Small intestine (tissue), 7 donors: ENCODE measurements at regions not wholly inside any gene's neighbourhood (a gene's known extent, or its start where the extent isn't known, plus 50 kb on each side); places are given as distances from the start of the nearest gene placed in this dataset.

Experiments used
- DNase-seq, 2 donors: peaks; one replicate each; pipeline versions ENCODE4 v3.0.0 to v3.0.0-alpha.2; 2013
- FAIRE-seq: peaks from 2 replicates; lab custom pipeline; 2012; peaks lifted over from hg19 to GRCh38; lab: Jason Lieb, UNC
- H3K27ac ChIP-seq, 3 donors: one replicate each; pipeline ENCODE4 v1.5.1; 2013; ENCODE audit warnings: low read length in 2 of 3, mild to moderate bottlenecking in 2 of 3, control low read depth in 1 of 3, inconsistent platforms in 1 of 3, low read depth in 1 of 3, moderate library complexity in 1 of 3
- H3K27me3 ChIP-seq, 3 donors: one replicate each; pipeline ENCODE4 v1.6.1; 2013; ENCODE audit warnings: low read length in 3 of 3, inconsistent platforms in 1 of 3; ENCODE audit not compliant: control insufficient read depth in 3 of 3, insufficient read depth in 3 of 3
- H3K36me3 ChIP-seq, 3 donors: one replicate each; pipeline ENCODE4 v1.6.1; 2013; ENCODE audit warnings: low read length in 3 of 3, inconsistent platforms in 1 of 3, low read depth in 1 of 3, mild to moderate bottlenecking in 1 of 3, moderate library complexity in 1 of 3; ENCODE audit not compliant: control insufficient read depth in 3 of 3, insufficient read depth in 2 of 3
- H3K4me1 ChIP-seq, 3 donors: one replicate each; pipeline ENCODE4 v1.6.1; 2013; ENCODE audit warnings: low read length in 2 of 3, inconsistent platforms in 1 of 3, low read depth in 1 of 3, mild to moderate bottlenecking in 1 of 3, moderate library complexity in 1 of 3; ENCODE audit not compliant: control insufficient read depth in 3 of 3, insufficient read depth in 2 of 3
- H3K4me3 ChIP-seq, 3 donors: one replicate each; pipeline ENCODE4 v1.5.1; 2013; ENCODE audit warnings: low read length in 3 of 3, control low read depth in 1 of 3, inconsistent platforms in 1 of 3, low read depth in 1 of 3, mild to moderate bottlenecking in 1 of 3, moderate library complexity in 1 of 3
- H3K9me3 ChIP-seq, 2 donors: one replicate each; pipeline ENCODE4 v1.6.1; 2013; ENCODE audit warnings: low read depth in 1 of 2, low read length in 1 of 2; ENCODE audit not compliant: control insufficient read depth in 2 of 2, insufficient read depth in 1 of 2
- WGBS, 3 donors: extraction: QIAGEN DNeasy Blood & Tissue Kit; methylation state at CpG; one replicate each; pipeline ENCODE4 v1.1.7; 2013; 5-methylcytosine and 5-hydroxymethylcytosine counted together
- donor health status: healthy with polysubstance abuse.
- donor health status: control.
- donor health status: control.
- donor health status: Bipolar disorder and iron deficiency.
- donor health status: healthy.

DNA sequence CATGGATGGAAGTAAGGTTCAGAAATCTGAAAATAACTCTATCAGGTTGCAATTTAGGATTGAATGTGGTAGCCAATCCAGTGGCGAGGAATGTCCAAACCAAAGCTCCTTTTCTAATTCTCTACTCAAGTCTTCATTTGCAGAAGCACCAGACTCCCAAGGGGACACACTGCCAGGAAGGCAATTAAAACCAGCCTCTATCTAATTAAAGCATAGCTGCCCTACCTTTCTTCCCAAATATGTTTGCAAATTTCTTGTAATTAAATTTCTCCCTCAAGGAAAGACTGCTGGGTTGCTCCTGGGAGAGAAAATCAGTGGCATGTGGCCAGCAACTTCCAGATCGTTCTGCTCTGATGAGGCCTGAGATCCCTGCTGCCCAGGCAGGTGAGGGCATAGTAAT lies 153.4 kb upstream of the MCTP2 start:
- no peaks in the 10 kb centered on the region for H3K4me1 ChIP-seq

DNA sequence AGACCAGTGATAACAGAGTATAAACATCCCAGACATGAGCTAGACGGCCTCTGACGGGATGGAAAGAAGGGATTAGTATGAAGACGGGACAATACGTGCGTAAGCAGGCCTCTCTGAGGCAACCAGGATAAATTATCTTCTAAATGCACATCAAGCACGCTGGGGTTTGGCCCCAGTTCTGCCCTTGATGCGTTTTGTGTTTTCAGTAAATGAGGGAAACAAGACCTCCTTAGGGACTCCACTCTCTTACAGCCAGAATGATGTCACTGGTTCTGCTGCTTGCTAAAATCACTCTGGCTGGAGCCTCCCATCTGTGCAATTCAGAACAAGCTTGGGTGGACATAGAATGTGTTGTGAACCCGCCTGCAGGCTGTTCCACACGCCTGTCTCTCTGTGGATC lies 156.0 kb upstream of the MCTP2 start:
- Histone ChIP-seq H3K4me3 (no peak overlapping the region), H3K36me3 (no peaks in the 10 kb centered on the region), H3K27me3 (no peaks in the 10 kb centered on the region), H3K9me3 (no peaks in the 10 kb centered on the region), H3K27ac (peak overlapping the region in 1 of 3 donors; percentile 53), H3K4me1 (no peaks in the 10 kb centered on the region)
- 58 to 66% (median 64%) methylated on average over 9 of the region's 9 CpGs for WGBS, 3 donors
- DNase-seq (no peak), FAIRE-seq (no peak)

More for the DNA sequence above, 153.4 kb upstream of the MCTP2 start:
- 70 to 83% (median 77%) methylated on average over 2 of the region's 2 CpGs for WGBS, 3 donors
- Histone ChIP-seq H3K36me3 (no peaks in the 10 kb centered on the region), H3K9me3 (no peaks in the 10 kb centered on the region), H3K4me3 (no peak overlapping the region), H3K27ac (no peak overlapping the region), H3K27me3 (no peaks in the 10 kb centered on the region)
- FAIRE-seq, result no peak
- no peak for DNase-seq

DNA sequence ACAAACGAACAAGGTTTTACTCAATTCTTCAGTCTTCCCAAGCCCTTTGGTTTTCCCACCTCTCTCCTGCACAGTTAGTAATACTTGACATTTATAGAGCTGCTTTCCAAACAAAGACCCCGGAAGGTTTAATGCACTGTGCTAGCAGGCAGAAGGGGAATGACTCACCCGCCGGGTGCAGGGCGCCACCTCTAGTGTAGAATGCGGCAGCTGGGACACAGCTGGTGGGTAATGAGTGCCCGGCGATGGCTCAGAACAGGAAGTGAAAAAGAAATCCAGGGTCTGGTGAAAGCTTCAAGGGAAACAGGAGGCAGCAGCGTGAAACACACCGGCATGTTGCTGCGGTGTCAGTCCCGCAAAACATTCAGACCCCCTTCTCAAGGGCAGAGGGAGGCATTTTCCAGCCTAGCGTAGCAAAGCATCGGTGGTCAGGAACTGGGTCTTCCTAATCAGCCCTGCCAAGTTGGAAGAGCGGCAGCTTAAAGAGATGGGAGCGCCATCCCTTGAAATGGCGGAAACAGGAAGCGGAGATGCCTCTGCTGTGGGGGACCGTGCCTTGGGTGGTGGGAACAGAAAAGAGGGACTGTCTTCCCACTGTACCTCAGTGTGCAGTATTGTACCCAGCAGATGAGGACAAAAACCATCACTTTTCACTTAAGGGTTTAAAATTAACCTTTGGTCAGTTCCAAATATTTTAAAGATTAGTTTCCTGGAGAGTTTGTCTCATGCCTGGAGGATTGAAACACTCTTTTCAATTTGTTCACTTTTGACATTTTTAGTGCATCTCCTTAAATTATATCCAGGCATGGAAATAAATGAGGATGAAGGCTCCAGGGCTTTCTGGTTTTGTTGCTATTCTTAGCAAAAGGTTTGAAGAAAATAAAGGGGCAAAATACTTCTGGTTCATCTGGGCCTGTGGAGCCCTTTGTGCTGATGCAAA lies 160.7 kb upstream of the MCTP2 start:
- Histone ChIP-seq H3K27ac (no peak overlapping the region), H3K4me3 (no peak overlapping the region), H3K9me3 (peaks cover 0 to 6% of the 10 kb centered on the region in 2 donors), H3K27me3 (no peaks in the 10 kb centered on the region), H3K4me1 (peaks cover 0 to 5% (median 0%) of the 10 kb centered on the region in 3 donors), H3K36me3 (no peaks in the 10 kb centered on the region)
- DNase-seq (peak in 1 of 2 donors; percentile 68), FAIRE-seq (no peak)
- WGBS, 3 donors, result 45 to 64% (median 52%) methylated on average over 19 of the region's 19 CpGs

DNA sequence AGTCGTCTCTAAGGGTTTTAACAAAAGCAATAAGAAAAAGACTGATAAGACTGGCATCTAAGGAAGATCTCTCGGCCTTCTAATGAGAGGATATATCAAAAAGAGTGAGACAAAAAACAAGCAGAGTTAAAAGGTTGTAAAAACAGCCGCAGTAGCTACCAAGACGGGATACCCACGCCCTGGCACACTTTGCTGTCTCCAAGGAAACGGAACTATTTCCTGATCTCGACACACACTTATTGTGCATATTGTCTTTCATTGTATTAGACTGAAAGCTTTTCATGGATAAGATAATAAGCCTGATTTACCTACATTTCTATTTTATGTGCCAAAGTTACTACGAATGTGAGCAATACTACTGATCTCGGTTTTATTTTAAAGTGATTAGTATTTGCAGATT lies 161.5 kb upstream of the MCTP2 start:
- no peak for FAIRE-seq
- peaks cover 0 to 6% of the 10 kb centered on the region in 2 donors for H3K9me3 ChIP-seq
- WGBS, 3 donors, result 29 to 62% (median 40%) methylated on average over 9 of the region's 9 CpGs

DNA sequence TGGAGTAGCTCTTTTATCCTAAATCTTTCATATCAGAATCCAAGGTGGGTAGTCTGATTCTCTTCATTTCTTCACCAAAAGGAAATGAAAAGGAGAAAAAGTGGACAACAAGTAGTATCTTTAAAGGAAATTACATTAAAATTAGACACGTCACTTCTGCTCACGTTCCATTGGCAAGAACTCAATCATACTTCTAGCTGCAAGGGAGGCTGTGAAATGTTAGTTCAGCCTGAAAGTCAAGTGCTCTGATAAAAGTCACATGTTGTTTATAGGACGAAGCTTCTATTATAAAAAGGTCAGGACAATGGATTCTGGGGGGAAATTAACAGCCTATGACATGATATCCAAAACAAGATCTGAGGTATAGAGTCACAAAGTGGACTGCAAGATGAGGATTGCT lies 164.6 kb upstream of the MCTP2 start:
- H3K27ac ChIP-seq, result no peak overlapping the region
- no peak overlapping the region for H3K4me3 ChIP-seq
- H3K27me3 ChIP-seq, result no peaks in the 10 kb centered on the region
- H3K4me1 ChIP-seq, result peaks cover 0 to 5% (median 0%) of the 10 kb centered on the region in 3 donors
- 76 to 84% (median 84%) methylated on average over 3 of the region's 3 CpGs for WGBS, 3 donors
- DNase-seq (no peak), FAIRE-seq (no peak)
- H3K36me3 ChIP-seq, result no peaks in the 10 kb centered on the region
- peaks cover 0 to 6% of the 10 kb centered on the region in 2 donors for H3K9me3 ChIP-seq

More for the DNA sequence above, 161.5 kb upstream of the MCTP2 start:
- Histone ChIP-seq H3K27me3 (no peaks in the 10 kb centered on the region), H3K36me3 (no peaks in the 10 kb centered on the region), H3K4me3 (no peak overlapping the region), H3K27ac (no peak overlapping the region), H3K4me1 (peaks cover 0 to 5% (median 0%) of the 10 kb centered on the region in 3 donors)
- DNase-seq, result no peak

DNA sequence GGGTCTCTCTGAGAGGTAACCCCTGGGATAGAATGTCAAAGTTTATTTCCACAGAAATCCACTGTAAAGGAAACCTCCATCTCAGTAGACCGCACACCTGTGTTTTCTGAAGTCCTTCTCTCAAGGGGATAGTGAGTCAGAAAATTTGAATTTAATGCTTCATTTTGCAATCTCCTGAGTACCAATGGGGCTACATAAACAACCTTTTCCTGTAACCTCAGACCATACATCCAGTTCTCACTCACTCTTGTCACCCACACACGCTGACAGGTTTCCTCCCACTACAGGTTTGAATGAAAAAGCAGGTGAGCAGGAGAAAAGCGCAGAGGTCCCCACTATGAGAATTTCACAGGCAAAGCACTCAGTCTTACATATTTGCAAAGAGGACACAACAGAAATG lies 165.3 kb upstream of the MCTP2 start:
- H3K27me3 ChIP-seq, result no peaks in the 10 kb centered on the region
- DNase-seq (no peak), FAIRE-seq (no peak)
- no peak overlapping the region for H3K4me3 ChIP-seq
- no peak overlapping the region for H3K27ac ChIP-seq
- H3K9me3 ChIP-seq, result peaks cover 0 to 6% of the 10 kb centered on the region in 2 donors
- peaks cover 0 to 5% (median 0%) of the 10 kb centered on the region in 3 donors for H3K4me1 ChIP-seq
- 72 to 83% (median 72%) methylated on average over 3 of the region's 3 CpGs for WGBS, 3 donors
- no peaks in the 10 kb centered on the region for H3K36me3 ChIP-seq

DNA sequence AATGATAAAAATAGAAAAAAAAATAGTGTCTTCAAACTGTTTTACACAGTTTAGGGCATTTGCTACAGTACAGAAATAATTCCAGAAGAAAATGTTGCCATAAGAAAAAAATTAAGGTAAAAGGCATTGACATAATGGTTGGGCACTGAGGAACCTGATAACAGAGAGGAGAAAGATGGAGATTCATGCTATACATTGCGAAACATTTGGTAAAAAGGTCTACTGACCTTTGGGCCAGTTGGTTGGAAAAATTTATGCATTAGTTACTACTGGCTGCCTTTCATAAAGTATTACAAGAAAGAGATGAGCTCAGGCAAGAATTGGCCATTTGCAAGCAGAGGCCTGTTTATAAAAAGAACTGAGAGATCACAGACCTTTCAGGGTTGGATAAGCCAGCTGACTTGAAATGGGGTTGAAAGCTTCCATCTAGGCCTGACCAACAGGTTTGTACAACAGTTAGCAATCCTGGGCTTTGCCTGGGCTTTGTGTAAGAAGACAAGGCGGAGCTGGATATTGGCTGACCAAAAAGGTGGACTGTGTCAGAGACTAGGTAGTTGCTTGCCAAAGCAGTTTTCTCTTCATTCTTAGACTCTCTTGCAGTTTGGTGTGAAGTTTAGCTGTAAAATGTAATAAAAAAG lies 166.6 kb upstream of the MCTP2 start:
- DNase-seq (no peak), FAIRE-seq (no peak)
- Histone ChIP-seq H3K4me1 (no peaks in the 10 kb centered on the region), H3K4me3 (no peak overlapping the region), H3K27me3 (peaks cover 0 to 2% (median 0%) of the 10 kb centered on the region in 3 donors), H3K36me3 (no peaks in the 10 kb centered on the region), H3K9me3 (peaks cover 0 to 6% of the 10 kb centered on the region in 2 donors), H3K27ac (no peak overlapping the region)
- WGBS, 3 donors, result 85 to 93% (median 86%) methylated on average over 2 of the region's 2 CpGs

DNA sequence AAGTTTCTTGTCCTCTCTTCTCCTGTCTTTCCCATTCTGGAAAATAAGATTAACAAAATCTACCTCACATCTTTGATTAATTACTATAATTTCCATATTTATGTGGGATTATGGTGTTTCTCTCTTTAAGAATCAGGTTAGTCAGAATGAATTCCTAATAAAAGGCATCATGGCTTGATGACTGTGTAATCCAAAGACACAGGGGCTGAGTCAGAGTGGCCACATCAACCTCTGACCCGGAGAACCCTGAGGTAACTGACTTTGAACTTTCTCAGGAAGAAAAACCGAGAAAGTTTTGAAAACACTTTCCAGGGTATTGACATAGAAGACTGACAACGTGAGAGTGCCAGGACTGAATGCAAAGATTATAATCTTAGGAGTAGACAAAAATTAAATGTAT lies 170.3 kb upstream of the MCTP2 start:
- DNase-seq (no peak), FAIRE-seq (no peak)
- peaks cover 0 to 6% (median 2%) of the 10 kb centered on the region in 3 donors for H3K27me3 ChIP-seq
- no peaks in the 10 kb centered on the region for H3K36me3 ChIP-seq
- H3K4me3 ChIP-seq, result no peak overlapping the region
- 47 to 67% (median 55%) methylated on average over 3 of the region's 3 CpGs for WGBS, 3 donors
- H3K9me3 ChIP-seq, result no peaks in the 10 kb centered on the region
- no peak overlapping the region for H3K27ac ChIP-seq
- H3K4me1 ChIP-seq, result no peaks in the 10 kb centered on the region
